SW 1271 (cell line): ENCODE measurements at regions not wholly inside any gene's neighbourhood (a gene's known extent, or its start where the extent isn't known, plus 50 kb on each side); places are given as distances from the start of the nearest gene placed in this dataset.
"Not testable (repeated sequence)": the region's sequence is repeated elsewhere in the genome, so short reads cannot be mapped to it uniquely, and the experiment has no call there.

Experiments used
- DNase-seq, 2 experiments: peaks; one replicate each; lab custom pipeline; 2025; lab: John Stamatoyannopoulos, UW

- no peak for DNase-seq
Measured at GRCh38 chr9:38185647-38186403, 116.8 kb upstream of the SHB start.

- no peak for DNase-seq
Measured at GRCh38 chr9:38183994-38184568, 115.1 kb upstream of the SHB start.

- DNase-seq, result no peak
Measured at GRCh38 chr9:38182321-38182720, 113.3 kb upstream of the SHB start.

GRCh38 chr9:38181866-38182265 lies 112.8 kb upstream of the SHB start:
- DNase-seq, result no peak

- no peak for DNase-seq
Measured at GRCh38 chr9:38181232-38181631, 112.2 kb upstream of the SHB start.

- no peak for DNase-seq
Measured at GRCh38 chr9:38180656-38181055, 111.6 kb upstream of the SHB start.

GRCh38 chr9:38179965-38180364 lies 110.9 kb upstream of the SHB start:
- DNase-seq, result no peak

- DNase-seq, result no peak
Measured at GRCh38 chr9:38178237-38178636, 109.2 kb upstream of the SHB start.

GRCh38 chr9:38177680-38178079 lies 108.7 kb upstream of the SHB start:
- DNase-seq, result no peak

- DNase-seq, result no peak
Measured at GRCh38 chr9:38176251-38176650, 107.2 kb upstream of the SHB start.

GRCh38 chr9:38175423-38175822 lies 106.4 kb upstream of the SHB start:
- no peak for DNase-seq

- no peak for DNase-seq
Measured at GRCh38 chr9:38172586-38172985, 103.6 kb upstream of the SHB start.

GRCh38 chr9:38171926-38172325 lies 102.9 kb upstream of the SHB start:
- DNase-seq, result no peak

- no peak for DNase-seq
Measured at GRCh38 chr9:38171538-38171884, 102.5 kb upstream of the SHB start.

- not testable (repeated sequence) for DNase-seq
Measured at GRCh38 chr9:38170763-38171537, 101.9 kb upstream of the SHB start.

- not testable (repeated sequence) for DNase-seq
Measured at GRCh38 chr9:38170155-38170554, 101.1 kb upstream of the SHB start.

GRCh38 chr9:38166501-38166900 lies 97.5 kb upstream of the SHB start:
- no peak for DNase-seq

- DNase-seq, result no peak
Measured at GRCh38 chr9:38164659-38165221, 95.7 kb upstream of the SHB start.

GRCh38 chr9:38163518-38163917 lies 94.5 kb upstream of the SHB start:
- DNase-seq, result no peak

GRCh38 chr9:38162332-38163211 lies 93.5 kb upstream of the SHB start:
- DNase-seq, result no peak

- peak in 1 of 2 experiments; percentile 37 for DNase-seq
Measured at GRCh38 chr9:38160613-38161215, 91.7 kb upstream of the SHB start.
